ENCODE measurements at regions not wholly inside any gene's neighbourhood (a gene's known extent, or its start where the extent isn't known, plus 50 kb on each side); places are given as distances from the start of the nearest gene placed in this dataset.
"Not testable (repeated sequence)": the region's sequence is repeated elsewhere in the genome, so short reads cannot be mapped to it uniquely, and the experiment has no call there.

DNA sequence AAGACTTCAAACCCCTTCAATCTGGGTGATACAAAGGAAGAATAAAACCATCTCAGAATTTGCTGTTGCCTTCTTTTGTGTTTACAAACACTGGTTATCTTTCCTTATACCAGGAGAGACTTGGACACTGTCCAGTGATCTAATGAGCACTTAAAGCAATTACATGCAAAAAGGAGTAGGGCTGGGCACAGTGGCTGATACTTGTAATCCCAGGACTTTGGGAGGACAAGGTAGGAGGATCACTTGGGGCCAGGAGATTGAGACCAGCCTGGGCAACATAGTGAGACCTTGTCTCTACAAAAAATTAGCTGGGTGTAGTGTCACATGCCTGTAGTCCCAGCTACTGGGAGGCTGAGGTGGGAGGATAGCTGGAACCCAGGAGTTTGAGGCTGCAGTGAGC, 95.7 kb upstream of the DRD5 start:
- H3K4me3 ChIP-seq (replicated peaks in 1 of 2; ENCODE audit: low read depth in 2 of 2, low read length in 2 of 2): no peak overlapping the region
- TF ChIP-seq, protein P1, sequence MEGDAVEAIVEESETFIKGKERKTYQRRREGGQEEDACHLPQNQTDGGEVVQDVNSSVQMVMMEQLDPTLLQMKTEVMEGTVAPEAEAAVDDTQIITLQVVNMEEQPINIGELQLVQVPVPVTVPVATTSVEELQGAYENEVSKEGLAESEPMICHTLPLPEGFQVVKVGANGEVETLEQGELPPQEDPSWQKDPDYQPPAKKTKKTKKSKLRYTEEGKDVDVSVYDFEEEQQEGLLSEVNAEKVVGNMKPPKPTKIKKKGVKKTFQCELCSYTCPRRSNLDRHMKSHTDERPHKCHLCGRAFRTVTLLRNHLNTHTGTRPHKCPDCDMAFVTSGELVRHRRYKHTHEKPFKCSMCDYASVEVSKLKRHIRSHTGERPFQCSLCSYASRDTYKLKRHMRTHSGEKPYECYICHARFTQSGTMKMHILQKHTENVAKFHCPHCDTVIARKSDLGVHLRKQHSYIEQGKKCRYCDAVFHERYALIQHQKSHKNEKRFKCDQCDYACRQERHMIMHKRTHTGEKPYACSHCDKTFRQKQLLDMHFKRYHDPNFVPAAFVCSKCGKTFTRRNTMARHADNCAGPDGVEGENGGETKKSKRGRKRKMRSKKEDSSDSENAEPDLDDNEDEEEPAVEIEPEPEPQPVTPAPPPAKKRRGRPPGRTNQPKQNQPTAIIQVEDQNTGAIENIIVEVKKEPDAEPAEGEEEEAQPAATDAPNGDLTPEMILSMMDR (IDR thresholded peaks at IDR 0.05; ENCODE audit: low read depth, low read length): no peak
- no peak for DNase-seq (ENCODE audit: low read depth in 2 of 2)

DNA sequence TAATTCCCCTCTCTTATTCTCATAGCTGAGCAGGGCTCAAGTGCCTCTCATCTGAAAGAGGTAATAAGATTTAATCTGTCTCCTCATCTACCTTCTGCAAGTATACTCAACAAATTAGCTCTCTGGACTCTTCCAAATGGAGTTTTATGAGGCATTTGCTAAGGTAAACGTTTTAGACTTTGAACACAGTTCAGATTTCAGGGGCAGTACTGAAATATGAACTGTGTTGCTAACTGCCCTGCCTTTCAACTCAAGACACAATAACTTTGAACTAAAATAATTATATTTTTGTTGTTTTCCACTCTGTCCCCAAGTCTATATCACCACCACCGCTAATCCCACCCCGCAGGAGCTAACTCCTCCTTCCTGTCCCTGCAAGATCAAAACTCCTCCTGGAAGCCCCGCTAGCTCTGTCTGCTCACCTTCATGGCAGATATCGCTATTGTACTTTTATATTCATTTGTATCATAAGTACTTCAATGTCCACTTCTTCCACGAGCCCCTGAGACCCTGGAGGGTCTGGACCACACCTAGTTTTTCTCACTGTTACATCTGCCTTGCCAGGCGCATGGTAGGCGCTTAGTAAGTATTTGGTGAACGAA, 90.7 kb upstream of the DRD5 start:
- peak overlapping the region; percentile 47 to 51 for H3K4me3 ChIP-seq (replicated peaks in 1 of 2; ENCODE audit: low read depth in 2 of 2, low read length in 2 of 2)
- DNase-seq (ENCODE audit: low read depth in 2 of 2): not testable (repeated sequence)

DNA sequence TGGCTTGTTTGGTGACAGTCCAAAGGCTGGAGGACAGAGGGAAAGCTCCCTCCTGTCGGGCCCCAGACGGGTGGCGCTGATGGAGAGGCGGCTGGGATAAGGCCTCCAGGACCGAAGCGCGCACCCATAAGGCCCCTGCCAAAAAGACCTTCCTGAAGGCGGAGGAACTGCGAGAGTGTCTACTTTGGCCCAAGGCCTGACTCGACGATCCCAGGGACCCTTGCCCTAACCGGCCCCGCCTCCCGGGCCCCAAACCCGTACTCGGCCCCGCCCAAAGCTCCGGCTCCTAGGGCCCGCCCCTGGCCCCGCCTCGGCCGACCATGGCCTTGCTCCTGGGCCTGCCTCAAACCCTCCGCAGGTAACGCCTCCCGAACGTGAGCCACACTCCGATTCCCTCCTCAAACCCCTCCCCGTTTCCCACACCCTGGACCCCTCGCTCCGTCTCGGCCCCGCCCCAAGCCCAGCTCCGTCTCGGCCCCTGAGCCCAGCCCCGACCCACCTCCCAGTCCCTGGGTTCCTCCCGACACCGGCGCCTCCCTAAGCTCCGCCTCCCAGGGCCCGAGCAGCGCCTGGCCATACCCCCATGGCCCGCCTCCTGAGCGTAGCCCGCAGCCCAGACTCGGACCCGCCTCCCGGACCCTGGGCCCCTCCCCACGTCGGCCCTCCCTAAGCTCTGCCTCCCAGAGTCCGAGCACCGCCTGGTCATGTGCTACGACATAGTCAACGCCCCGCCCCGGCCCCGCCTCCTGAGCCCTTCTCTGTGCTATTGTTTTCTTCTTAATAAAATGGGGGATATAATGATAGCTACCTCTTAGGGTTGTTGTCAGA, 90.0 kb upstream of the DRD5 start:
- TF ChIP-seq, protein P1 (IDR thresholded peaks at IDR 0.05; ENCODE audit: low read depth, low read length): no peak
- peak; percentile 72 to 88 for DNase-seq (ENCODE audit: low read depth in 2 of 2)
- peak overlapping the region; percentile 47 to 51 for H3K4me3 ChIP-seq (replicated peaks in 1 of 2; ENCODE audit: low read depth in 2 of 2, low read length in 2 of 2)

DNA sequence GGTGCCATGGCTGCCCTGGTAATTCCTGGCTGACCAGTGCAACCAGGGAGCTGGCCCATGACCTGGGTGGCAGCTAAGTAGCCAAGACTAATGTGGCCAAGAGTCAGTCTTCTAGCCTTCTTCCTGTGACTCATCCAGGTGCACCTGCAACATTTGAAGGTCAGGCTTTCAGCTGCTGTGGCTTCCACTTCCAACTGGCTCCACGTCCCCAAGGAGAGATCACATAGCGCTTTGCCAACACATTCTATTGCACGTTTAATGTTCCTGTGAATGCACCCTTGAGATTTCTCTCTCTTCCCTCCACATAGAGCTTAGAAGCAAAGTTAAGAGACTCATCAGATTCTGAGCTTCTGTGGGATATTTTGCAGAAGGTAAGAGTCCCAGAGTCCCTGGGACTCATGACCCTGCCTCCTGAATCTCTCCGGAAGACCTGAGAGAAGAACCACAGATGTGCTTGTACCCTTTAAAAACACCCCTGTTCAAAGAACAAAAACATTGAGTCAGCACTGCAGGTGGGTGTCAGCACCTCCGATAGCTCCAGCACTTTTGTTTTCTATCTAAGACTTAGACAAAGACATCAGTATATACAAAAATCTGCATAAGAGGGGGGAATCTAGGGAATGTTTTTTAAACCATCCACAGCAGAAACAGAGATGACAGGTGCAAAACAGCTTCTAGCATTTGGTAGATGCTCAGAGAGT, 88.5 kb upstream of the DRD5 start:
- DNase-seq (ENCODE audit: low read depth in 2 of 2); H3K4me3 ChIP-seq (replicated peaks in 1 of 2; ENCODE audit: low read depth in 2 of 2, low read length in 2 of 2): not testable (repeated sequence)

DNA sequence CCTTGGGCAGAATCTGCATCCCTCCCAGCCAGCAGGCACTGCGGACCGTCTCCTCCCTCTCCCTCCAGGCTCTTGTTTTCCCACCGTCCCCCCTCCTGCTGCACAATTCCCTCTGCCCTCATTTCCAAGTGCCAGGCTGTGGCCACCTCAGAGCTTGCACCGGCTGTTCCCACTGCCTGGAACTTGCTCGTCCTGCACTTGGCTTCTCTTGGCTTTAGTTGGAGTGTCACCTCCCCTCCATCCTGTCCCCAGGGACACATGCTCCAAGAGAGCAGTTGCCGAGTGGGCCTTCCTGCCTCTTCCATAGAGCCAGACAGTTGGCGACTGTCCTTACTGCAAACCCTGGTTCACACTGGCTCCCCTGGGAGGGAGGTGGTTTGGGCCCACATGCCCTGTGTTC, 87.0 kb upstream of the DRD5 start:
- DNase-seq (ENCODE audit: low read depth in 2 of 2); H3K4me3 ChIP-seq (replicated peaks in 1 of 2; ENCODE audit: low read depth in 2 of 2, low read length in 2 of 2): not testable (repeated sequence)

DNA sequence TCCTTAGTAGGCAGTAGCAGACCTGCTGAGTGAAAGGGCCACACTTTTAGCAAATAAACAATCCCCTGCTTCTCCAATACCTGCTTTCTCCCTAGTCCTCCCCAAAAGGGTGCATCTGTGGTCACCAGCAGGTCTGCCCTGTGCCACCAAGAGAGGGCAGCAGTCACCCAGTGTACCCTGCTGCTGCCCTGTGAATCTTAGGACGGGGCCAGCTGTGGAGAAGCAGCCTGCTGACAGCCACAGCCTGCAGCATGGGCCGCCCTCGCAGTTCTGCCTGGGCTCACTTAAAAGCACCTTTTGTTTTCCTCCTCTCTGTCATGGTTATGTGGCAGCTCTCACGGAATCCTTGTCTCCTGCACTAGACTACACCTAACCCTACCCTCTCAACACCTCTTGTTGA, 85.4 kb upstream of the DRD5 start:
- H3K4me3 ChIP-seq (replicated peaks in 1 of 2; ENCODE audit: low read depth in 2 of 2, low read length in 2 of 2): not testable (repeated sequence)
- peak in 1 of 2 donors; percentile 8 for DNase-seq (ENCODE audit: low read depth in 2 of 2)

DNA sequence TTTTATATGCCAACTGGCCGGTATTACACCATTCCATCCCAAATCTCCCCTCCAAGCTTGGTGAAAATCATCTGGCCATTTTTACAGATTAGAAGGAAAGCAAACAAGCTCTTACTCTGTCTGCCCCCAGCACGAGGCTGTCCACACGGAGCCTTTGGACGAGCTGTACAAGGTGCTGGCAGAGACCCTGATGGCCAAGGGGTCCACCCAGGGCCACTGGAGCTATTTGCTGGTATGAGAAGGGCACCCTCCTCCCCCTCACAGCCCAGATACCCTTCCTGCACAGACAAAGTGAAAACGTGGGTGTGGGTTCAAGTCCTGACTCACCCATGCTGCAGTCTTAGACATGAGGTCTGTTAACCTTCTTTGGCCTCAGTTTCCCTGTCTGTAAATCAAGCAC, 84.9 kb upstream of the DRD5 start:
- not testable (repeated sequence) for DNase-seq (ENCODE audit: low read depth in 2 of 2); H3K4me3 ChIP-seq (replicated peaks in 1 of 2; ENCODE audit: low read depth in 2 of 2, low read length in 2 of 2)

DNA sequence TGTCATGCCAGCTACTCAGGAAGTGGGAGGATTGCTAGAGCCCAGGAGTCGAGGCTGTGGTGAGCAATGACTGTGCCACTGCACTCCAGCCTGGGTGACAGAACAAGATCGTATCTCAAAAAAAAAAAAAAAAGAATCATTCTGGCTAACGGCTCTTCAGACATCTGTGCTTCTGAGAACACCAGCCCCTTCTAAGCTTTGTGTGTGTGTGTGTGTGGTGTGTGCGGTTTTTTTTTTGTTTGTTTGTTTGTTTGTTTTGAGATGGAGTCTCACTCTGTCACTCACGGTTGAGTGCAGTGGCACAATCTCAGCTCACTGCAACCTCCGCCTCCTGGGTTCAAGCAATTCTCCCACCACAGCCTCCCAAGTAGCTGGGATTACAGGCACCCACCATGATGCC, 79.4 kb upstream of the DRD5 start:
- DNase-seq (ENCODE audit: low read depth in 2 of 2); H3K4me3 ChIP-seq (replicated peaks in 1 of 2; ENCODE audit: low read depth in 2 of 2, low read length in 2 of 2): not testable (repeated sequence)

DNA sequence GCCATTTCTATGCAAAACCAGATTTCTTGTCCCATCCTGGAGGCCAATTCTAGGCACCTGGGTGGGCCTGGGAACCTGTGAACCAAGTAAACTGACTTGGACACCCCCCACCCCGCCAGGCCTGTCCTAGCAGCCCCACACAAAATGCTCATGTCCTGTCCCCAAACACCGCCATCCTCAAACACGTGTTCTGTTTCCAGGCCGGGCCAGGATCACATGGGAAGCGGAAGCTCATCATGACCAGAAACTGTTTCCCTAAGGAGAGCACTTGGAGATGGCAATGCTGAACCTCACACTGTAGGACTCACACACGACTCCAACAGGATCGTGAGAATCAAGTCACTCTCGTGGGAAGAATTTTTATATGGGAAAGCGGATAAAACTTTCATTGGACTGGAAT, 78.7 kb upstream of the DRD5 start:
- H3K4me3 ChIP-seq (replicated peaks in 1 of 2; ENCODE audit: low read depth in 2 of 2, low read length in 2 of 2); DNase-seq (ENCODE audit: low read depth in 2 of 2): not testable (repeated sequence)

DNA sequence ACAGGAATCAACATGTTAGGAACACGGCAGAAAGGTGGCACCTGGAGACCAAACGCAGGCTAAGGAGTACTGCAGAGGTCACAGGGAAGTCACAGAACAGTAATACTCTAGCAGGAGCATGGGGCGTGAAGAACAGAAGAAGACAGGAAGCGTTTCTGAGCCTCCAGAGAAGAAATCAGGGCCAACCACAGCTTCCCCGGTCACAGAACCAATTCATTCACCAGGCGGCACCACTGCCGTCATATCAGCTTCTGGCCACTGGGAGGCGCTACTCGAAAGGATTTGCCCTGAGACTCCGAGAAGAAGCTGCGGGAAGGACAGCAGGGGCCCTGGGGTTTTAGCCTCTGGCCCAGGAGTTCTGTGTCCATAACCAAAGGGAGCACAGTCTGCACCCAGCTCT, 78.0 kb upstream of the DRD5 start:
- DNase-seq (ENCODE audit: low read depth in 2 of 2): peak; percentile 12 to 32
- no peak overlapping the region for H3K4me3 ChIP-seq (replicated peaks in 1 of 2; ENCODE audit: low read depth in 2 of 2, low read length in 2 of 2)
- TF ChIP-seq, protein P1 (IDR thresholded peaks at IDR 0.05; ENCODE audit: low read depth, low read length): peak; percentile 48

DNA sequence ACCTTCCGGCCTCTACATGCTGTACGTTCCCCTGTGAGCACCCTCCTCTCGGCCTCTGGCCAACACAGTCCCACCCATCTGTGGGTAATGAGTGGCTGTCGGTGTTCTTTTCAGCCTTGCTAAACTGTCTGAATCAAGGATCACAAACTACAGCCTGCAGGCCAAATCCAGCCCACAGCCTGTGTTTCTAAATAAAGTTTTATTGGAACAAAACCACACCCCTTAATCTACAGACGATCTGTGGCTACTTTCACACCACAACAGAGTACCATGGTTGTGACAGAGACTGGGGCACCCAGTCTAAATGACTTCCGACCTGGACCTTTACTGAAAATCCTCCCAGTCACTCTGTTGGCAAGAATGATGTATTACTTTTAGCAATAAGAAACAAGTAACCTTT, 77.3 kb upstream of the DRD5 start:
- not testable (repeated sequence) for H3K4me3 ChIP-seq (replicated peaks in 1 of 2; ENCODE audit: low read depth in 2 of 2, low read length in 2 of 2); DNase-seq (ENCODE audit: low read depth in 2 of 2)
